ENCODE measurements at regions not wholly inside any gene's neighbourhood (a gene's known extent, or its start where the extent isn't known, plus 50 kb on each side); places are given as distances from the start of the nearest gene placed in this dataset.
"Not testable (repeated sequence)": the region's sequence is repeated elsewhere in the genome, so short reads cannot be mapped to it uniquely, and the experiment has no call there.

- Mint-ChIP-seq H3K36me3 (ENCODE audit: low read depth) (no peaks in the 10 kb centered on the region), H3K4me1 (peaks cover 3% of the 10 kb centered on the region), H3K4me3 (no peak overlapping the region), H3K27me3 (no peaks in the 10 kb centered on the region), H3K27ac (no peak overlapping the region)
- no peak for ATAC-seq
- H3K9me3 ChIP-seq (ENCODE audit: control insufficient read depth, low read length, poor library complexity, severe bottlenecking), result no peaks in the 10 kb centered on the region
- no peak for DNase-seq
These were observed 327.2 kb upstream of the DIPK2B start for GRCh38 chrX:45527834-45528233.

GRCh38 chrX:45524805-45525204, 324.1 kb upstream of the DIPK2B start:
- no peak for DNase-seq
- H3K4me3 Mint-ChIP-seq, result no peak overlapping the region
- no peaks in the 10 kb centered on the region for H3K9me3 ChIP-seq (ENCODE audit: control insufficient read depth, low read length, poor library complexity, severe bottlenecking)
- H3K27me3 Mint-ChIP-seq, result no peaks in the 10 kb centered on the region
- no peak overlapping the region for H3K27ac Mint-ChIP-seq
- H3K4me1 Mint-ChIP-seq, result peaks cover 3% of the 10 kb centered on the region
- ATAC-seq, result no peak
- peaks cover 1% of the 10 kb centered on the region for H3K36me3 Mint-ChIP-seq (ENCODE audit: low read depth)

GRCh38 chrX:45524296-45524695, 323.6 kb upstream of the DIPK2B start:
- DNase-seq, result no peak
- H3K27ac Mint-ChIP-seq, result no peak overlapping the region
- no peaks in the 10 kb centered on the region for H3K27me3 Mint-ChIP-seq
- ATAC-seq, result no peak
- H3K4me3 Mint-ChIP-seq, result no peak overlapping the region
- H3K4me1 Mint-ChIP-seq, result peaks cover 3% of the 10 kb centered on the region
- no peaks in the 10 kb centered on the region for H3K9me3 ChIP-seq (ENCODE audit: control insufficient read depth, low read length, poor library complexity, severe bottlenecking)
- H3K36me3 Mint-ChIP-seq (ENCODE audit: low read depth), result peaks cover 2% of the 10 kb centered on the region

- Mint-ChIP-seq H3K27me3 (no peaks in the 10 kb centered on the region), H3K4me1 (no peaks in the 10 kb centered on the region), H3K27ac (no peak overlapping the region), H3K4me3 (no peak overlapping the region), H3K36me3 (ENCODE audit: low read depth) (peaks cover 2% of the 10 kb centered on the region)
- no peaks in the 10 kb centered on the region for H3K9me3 ChIP-seq (ENCODE audit: control insufficient read depth, low read length, poor library complexity, severe bottlenecking)
- DNase-seq, result no peak
- no peak for ATAC-seq
These were observed 317.9 kb upstream of the DIPK2B start for GRCh38 chrX:45518552-45518951.

- H3K4me1 Mint-ChIP-seq, result no peaks in the 10 kb centered on the region
- H3K27me3 Mint-ChIP-seq, result no peaks in the 10 kb centered on the region
- peaks cover 2% of the 10 kb centered on the region for H3K36me3 Mint-ChIP-seq (ENCODE audit: low read depth)
- DNase-seq (no peak), ATAC-seq (no peak)
- H3K27ac Mint-ChIP-seq, result no peak overlapping the region
- H3K9me3 ChIP-seq (ENCODE audit: control insufficient read depth, low read length, poor library complexity, severe bottlenecking), result no peaks in the 10 kb centered on the region
- H3K4me3 Mint-ChIP-seq, result no peak overlapping the region
These were observed 316.7 kb upstream of the DIPK2B start for GRCh38 chrX:45517090-45517973.

- ATAC-seq, result peak; percentile 63
- Mint-ChIP-seq H3K27ac (no peak overlapping the region), H3K36me3 (ENCODE audit: low read depth) (peaks cover 2% of the 10 kb centered on the region), H3K4me1 (no peaks in the 10 kb centered on the region), H3K27me3 (no peaks in the 10 kb centered on the region), H3K4me3 (no peak overlapping the region)
- DNase-seq, result peak in 2 of 3 donors; percentile 8 to 9
- H3K9me3 ChIP-seq (ENCODE audit: control insufficient read depth, low read length, poor library complexity, severe bottlenecking), result no peaks in the 10 kb centered on the region
These were observed 314.9 kb upstream of the DIPK2B start for GRCh38 chrX:45515262-45516215.

- Mint-ChIP-seq H3K27ac (no peak overlapping the region), H3K4me1 (no peaks in the 10 kb centered on the region), H3K4me3 (no peak overlapping the region), H3K27me3 (no peaks in the 10 kb centered on the region), H3K36me3 (ENCODE audit: low read depth) (no peaks in the 10 kb centered on the region)
- DNase-seq, result no peak
- ATAC-seq, result no peak
- H3K9me3 ChIP-seq (ENCODE audit: control insufficient read depth, low read length, poor library complexity, severe bottlenecking), result no peaks in the 10 kb centered on the region
These were observed 312.4 kb upstream of the DIPK2B start for GRCh38 chrX:45513042-45513441.

GRCh38 chrX:45508454-45508853, 307.8 kb upstream of the DIPK2B start:
- H3K36me3 Mint-ChIP-seq (ENCODE audit: low read depth), result no peaks in the 10 kb centered on the region
- no peaks in the 10 kb centered on the region for H3K9me3 ChIP-seq (ENCODE audit: control insufficient read depth, low read length, poor library complexity, severe bottlenecking)
- peaks cover 2% of the 10 kb centered on the region for H3K4me1 Mint-ChIP-seq
- DNase-seq, result no peak
- no peak overlapping the region for H3K27ac Mint-ChIP-seq
- H3K27me3 Mint-ChIP-seq, result no peaks in the 10 kb centered on the region
- H3K4me3 Mint-ChIP-seq, result no peak overlapping the region
- ATAC-seq, result no peak

- no peaks in the 10 kb centered on the region for H3K9me3 ChIP-seq (ENCODE audit: control insufficient read depth, low read length, poor library complexity, severe bottlenecking)
- ATAC-seq (no peak), DNase-seq (no peak)
- peaks cover 2% of the 10 kb centered on the region for H3K4me1 Mint-ChIP-seq
- H3K27ac Mint-ChIP-seq, result no peak overlapping the region
- H3K4me3 Mint-ChIP-seq, result no peak overlapping the region
- no peaks in the 10 kb centered on the region for H3K36me3 Mint-ChIP-seq (ENCODE audit: low read depth)
- peaks cover 5% of the 10 kb centered on the region for H3K27me3 Mint-ChIP-seq
These were observed 305.6 kb upstream of the DIPK2B start for GRCh38 chrX:45506149-45506730.

GRCh38 chrX:45505214-45505613, 304.5 kb upstream of the DIPK2B start:
- DNase-seq (no peak), ATAC-seq (no peak)
- peaks cover 5% of the 10 kb centered on the region for H3K27me3 Mint-ChIP-seq
- peaks cover 2% of the 10 kb centered on the region for H3K4me1 Mint-ChIP-seq
- no peak overlapping the region for H3K4me3 Mint-ChIP-seq
- no peak overlapping the region for H3K27ac Mint-ChIP-seq
- no peaks in the 10 kb centered on the region for H3K9me3 ChIP-seq (ENCODE audit: control insufficient read depth, low read length, poor library complexity, severe bottlenecking)
- H3K36me3 Mint-ChIP-seq (ENCODE audit: low read depth), result no peaks in the 10 kb centered on the region

- not testable (repeated sequence) for H3K36me3 Mint-ChIP-seq (ENCODE audit: low read depth); H3K27me3 Mint-ChIP-seq; ATAC-seq; H3K4me1 Mint-ChIP-seq; H3K4me3 Mint-ChIP-seq; H3K27ac Mint-ChIP-seq; H3K9me3 ChIP-seq (ENCODE audit: control insufficient read depth, low read length, poor library complexity, severe bottlenecking); DNase-seq
These were observed 303.2 kb upstream of the DIPK2B start for GRCh38 chrX:45503787-45504362.

GRCh38 chrX:45502396-45502795, 301.7 kb upstream of the DIPK2B start:
- H3K36me3 Mint-ChIP-seq (ENCODE audit: low read depth), result no peaks in the 10 kb centered on the region
- H3K4me1 Mint-ChIP-seq, result peaks cover 2% of the 10 kb centered on the region
- H3K4me3 Mint-ChIP-seq, result no peak overlapping the region
- DNase-seq (no peak), ATAC-seq (no peak)
- no peak overlapping the region for H3K27ac Mint-ChIP-seq
- no peaks in the 10 kb centered on the region for H3K9me3 ChIP-seq (ENCODE audit: control insufficient read depth, low read length, poor library complexity, severe bottlenecking)
- peaks cover 5% of the 10 kb centered on the region for H3K27me3 Mint-ChIP-seq

GRCh38 chrX:45497290-45497689, 296.6 kb upstream of the DIPK2B start:
- Mint-ChIP-seq H3K4me1 (no peaks in the 10 kb centered on the region), H3K4me3 (no peak overlapping the region), H3K27ac (no peak overlapping the region)

More at GRCh38 chrX:45497290-45497689, 296.6 kb upstream of the DIPK2B start:
- Mint-ChIP-seq H3K27me3 (peaks cover 3% of the 10 kb centered on the region), H3K36me3 (ENCODE audit: low read depth) (no peaks in the 10 kb centered on the region)
- H3K9me3 ChIP-seq (ENCODE audit: control insufficient read depth, low read length, poor library complexity, severe bottlenecking), result no peaks in the 10 kb centered on the region
- DNase-seq (no peak), ATAC-seq (no peak)

Data from T-helper 17 cell (primary cell).